ENCODE measurements at regions not wholly inside any gene's neighbourhood (a gene's known extent, or its start where the extent isn't known, plus 50 kb on each side); places are given as distances from the start of the nearest gene placed in this dataset.

GRCh38 chr5:144731786-144732185, 561.1 kb downstream of the KCTD16 start:
- TF ChIP-seq CTCF (IDR thresholded peaks at IDR 0.05) (no peak), POLR2A (IDR thresholded peaks at IDR 0.05) (no peak)

Measured in esophagus squamous epithelium (tissue), 4 donors.